ENCODE measurements at regions not wholly inside any gene's neighbourhood (a gene's known extent, or its start where the extent isn't known, plus 50 kb on each side); places are given as distances from the start of the nearest gene placed in this dataset.

GRCh38 chr10:8221451-8221850, 167.0 kb downstream of the GATA3 start:
- TF ChIP-seq EZH2 (IDR thresholded peaks at IDR 0.05; ENCODE audit: insufficient read depth, low read length) (no peak), CTCF (IDR thresholded peaks at IDR 0.05; ENCODE audit: insufficient read depth, low read depth, low read length) (no peak)
- peaks cover 15% of the 10 kb centered on the region for H3K27me3 Mint-ChIP-seq (ENCODE audit: low read depth, unreplicated experiment)
- H3K4me2 ChIP-seq (ENCODE audit: low read length) = no peak overlapping the region
- H3K4me3 ChIP-seq (ENCODE audit: insufficient read depth, low read depth, low read length) = no peak overlapping the region
- H3K4me1 ChIP-seq (ENCODE audit: insufficient read depth, low read length) = no peaks in the 10 kb centered on the region
- H3K4me1 Mint-ChIP-seq (ENCODE audit: low read depth, unreplicated experiment) = no peaks in the 10 kb centered on the region
- no peaks in the 10 kb centered on the region for H3K9me3 Mint-ChIP-seq (ENCODE audit: unreplicated experiment)
- DNase-seq (ENCODE audit: low read depth) (no peak), FAIRE-seq (no peak)
- H3K9me3 ChIP-seq (ENCODE audit: insufficient read depth, low read depth, low read length) = no peaks in the 10 kb centered on the region
- no peak overlapping the region for H3K4me3 Mint-ChIP-seq (ENCODE audit: unreplicated experiment)
- H3K36me3 Mint-ChIP-seq (ENCODE audit: low read depth, unreplicated experiment) = no peaks in the 10 kb centered on the region
- no peak overlapping the region for H3K9ac ChIP-seq (ENCODE audit: low read length)
- H2AFZ ChIP-seq (ENCODE audit: low read depth, low read length) = no peak overlapping the region
- H3K27ac ChIP-seq (ENCODE audit: low read depth, low read length) = no peak overlapping the region
- no peaks in the 10 kb centered on the region for H3K79me2 ChIP-seq (ENCODE audit: insufficient read depth, low read length)
- H3K27ac Mint-ChIP-seq (ENCODE audit: unreplicated experiment) = no peak overlapping the region
- no peaks in the 10 kb centered on the region for H3K27me3 ChIP-seq (ENCODE audit: insufficient read depth, low read length)
- H3K36me3 ChIP-seq (ENCODE audit: insufficient read depth, low read length) = no peaks in the 10 kb centered on the region
- no peaks in the 10 kb centered on the region for H4K20me1 ChIP-seq (ENCODE audit: insufficient read depth, low read length)

GRCh38 chr10:8224591-8224990, 170.1 kb downstream of the GATA3 start:
- DNase-seq (ENCODE audit: low read depth) (no peak), FAIRE-seq (no peak)
- Histone ChIP-seq H3K9ac (ENCODE audit: low read length) (no peak overlapping the region), H3K79me2 (ENCODE audit: insufficient read depth, low read length) (no peaks in the 10 kb centered on the region), H3K27ac (ENCODE audit: low read depth, low read length) (no peak overlapping the region), H3K27me3 (ENCODE audit: insufficient read depth, low read length) (peaks cover 2% of the 10 kb centered on the region), H3K4me3 (ENCODE audit: insufficient read depth, low read depth, low read length) (no peak overlapping the region), H3K4me2 (ENCODE audit: low read length) (no peak overlapping the region), H3K9me3 (ENCODE audit: insufficient read depth, low read depth, low read length) (no peaks in the 10 kb centered on the region), H4K20me1 (ENCODE audit: insufficient read depth, low read length) (no peaks in the 10 kb centered on the region), H3K4me1 (ENCODE audit: insufficient read depth, low read length) (no peaks in the 10 kb centered on the region), H3K36me3 (ENCODE audit: insufficient read depth, low read length) (no peaks in the 10 kb centered on the region), H2AFZ (ENCODE audit: low read depth, low read length) (no peak overlapping the region)
- H3K4me3 Mint-ChIP-seq (ENCODE audit: unreplicated experiment) = no peak overlapping the region
- no peaks in the 10 kb centered on the region for H3K4me1 Mint-ChIP-seq (ENCODE audit: low read depth, unreplicated experiment)
- H3K9me3 Mint-ChIP-seq (ENCODE audit: unreplicated experiment) = no peaks in the 10 kb centered on the region
- TF ChIP-seq EZH2 (IDR thresholded peaks at IDR 0.05; ENCODE audit: insufficient read depth, low read length) (no peak), CTCF (IDR thresholded peaks at IDR 0.05; ENCODE audit: insufficient read depth, low read depth, low read length) (no peak)
- no peak overlapping the region for H3K27ac Mint-ChIP-seq (ENCODE audit: unreplicated experiment)
- no peaks in the 10 kb centered on the region for H3K36me3 Mint-ChIP-seq (ENCODE audit: low read depth, unreplicated experiment)
- peaks cover 21% of the 10 kb centered on the region for H3K27me3 Mint-ChIP-seq (ENCODE audit: low read depth, unreplicated experiment)

- Histone ChIP-seq H3K27ac (ENCODE audit: low read depth, low read length) (no peak overlapping the region), H3K4me1 (ENCODE audit: insufficient read depth, low read length) (no peaks in the 10 kb centered on the region), H3K4me3 (ENCODE audit: insufficient read depth, low read depth, low read length) (no peak overlapping the region), H3K27me3 (ENCODE audit: insufficient read depth, low read length) (peaks cover 2% of the 10 kb centered on the region), H3K9ac (ENCODE audit: low read length) (no peak overlapping the region), H3K4me2 (ENCODE audit: low read length) (no peak overlapping the region), H3K79me2 (ENCODE audit: insufficient read depth, low read length) (no peaks in the 10 kb centered on the region), H4K20me1 (ENCODE audit: insufficient read depth, low read length) (no peaks in the 10 kb centered on the region), H3K9me3 (ENCODE audit: insufficient read depth, low read depth, low read length) (no peaks in the 10 kb centered on the region), H3K36me3 (ENCODE audit: insufficient read depth, low read length) (no peaks in the 10 kb centered on the region), H2AFZ (ENCODE audit: low read depth, low read length) (no peak overlapping the region)
- DNase-seq (ENCODE audit: low read depth) (no peak), FAIRE-seq (no peak)
- Mint-ChIP-seq H3K27ac (ENCODE audit: unreplicated experiment) (no peak overlapping the region), H3K9me3 (ENCODE audit: unreplicated experiment) (no peaks in the 10 kb centered on the region), H3K36me3 (ENCODE audit: low read depth, unreplicated experiment) (no peaks in the 10 kb centered on the region), H3K4me1 (ENCODE audit: low read depth, unreplicated experiment) (no peaks in the 10 kb centered on the region), H3K27me3 (ENCODE audit: low read depth, unreplicated experiment) (peaks cover 24% of the 10 kb centered on the region), H3K4me3 (ENCODE audit: unreplicated experiment) (no peak overlapping the region)
- TF ChIP-seq CTCF (IDR thresholded peaks at IDR 0.05; ENCODE audit: insufficient read depth, low read depth, low read length) = no peak
- no peak for TF ChIP-seq EZH2 (IDR thresholded peaks at IDR 0.05; ENCODE audit: insufficient read depth, low read length)
Measured at GRCh38 chr10:8225187-8225586, 170.7 kb downstream of the GATA3 start.
